ENCODE measurements at regions not wholly inside any gene's neighbourhood (a gene's known extent, or its start where the extent isn't known, plus 50 kb on each side); places are given as distances from the start of the nearest gene placed in this dataset.
"Not testable (repeated sequence)": the region's sequence is repeated elsewhere in the genome, so short reads cannot be mapped to it uniquely, and the experiment has no call there.

GRCh38 chr7:76129366-76129765 is 72.3 kb upstream of the SRRM3 start:
- H3K4me3 ChIP-seq (ENCODE audit: low read depth, low read length): no peak overlapping the region
- no peak for DNase-seq (ENCODE audit: low read depth)
- no peak for TF ChIP-seq CTCF (IDR thresholded peaks at IDR 0.05; ENCODE audit: control insufficient read depth, extremely low read depth, insufficient read depth)

DNA sequence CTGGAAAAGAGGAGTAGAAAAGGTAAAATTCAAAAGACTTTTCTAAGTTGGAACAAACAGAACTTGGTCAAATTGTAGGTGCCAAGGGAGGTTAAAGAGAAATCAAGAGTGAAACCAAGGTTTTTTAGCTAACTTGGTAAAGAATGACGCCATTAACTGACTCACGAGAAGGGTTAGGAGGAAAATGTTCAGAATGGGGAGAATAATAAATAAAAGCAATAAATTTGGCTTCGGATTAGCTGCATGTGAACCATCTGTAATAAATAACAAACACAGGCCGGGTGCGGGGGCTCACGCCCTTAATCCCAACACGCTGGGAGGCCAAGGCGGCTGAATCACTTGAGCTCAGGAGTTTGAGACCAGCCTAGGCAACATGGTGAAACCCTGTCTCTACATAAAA is 71.9 kb upstream of the SRRM3 start:
- DNase-seq (ENCODE audit: low read depth): no peak
- no peak for TF ChIP-seq CTCF (IDR thresholded peaks at IDR 0.05; ENCODE audit: control insufficient read depth, extremely low read depth, insufficient read depth)

DNA sequence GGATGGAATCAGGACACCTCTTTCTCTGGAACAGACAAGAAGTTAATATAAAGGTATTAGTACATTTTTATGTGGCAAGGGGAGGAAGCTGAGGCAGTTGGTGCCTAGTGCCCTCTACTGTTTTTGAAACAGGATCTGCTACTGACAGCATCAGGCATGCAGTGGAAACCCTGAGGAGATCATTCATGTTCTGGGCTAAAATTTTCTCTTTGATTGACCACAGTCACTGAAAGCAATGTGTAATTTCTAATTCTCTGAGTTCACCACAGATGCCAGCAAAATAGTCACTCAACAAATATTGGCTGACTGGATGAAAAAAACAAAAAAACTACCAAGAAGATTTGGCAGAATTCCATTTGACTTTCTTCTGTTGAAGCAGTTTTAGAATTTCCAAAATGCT is 71.0 kb upstream of the SRRM3 start:
- not testable (repeated sequence) for H3K4me3 ChIP-seq (ENCODE audit: low read depth, low read length)
- peak; percentile 18 for DNase-seq (ENCODE audit: low read depth)
- TF ChIP-seq CTCF (IDR thresholded peaks at IDR 0.05; ENCODE audit: control insufficient read depth, extremely low read depth, insufficient read depth): peak; percentile 84

More for the DNA sequence above, 71.9 kb upstream of the SRRM3 start:
- no peak overlapping the region for H3K4me3 ChIP-seq (ENCODE audit: low read depth, low read length)

DNA sequence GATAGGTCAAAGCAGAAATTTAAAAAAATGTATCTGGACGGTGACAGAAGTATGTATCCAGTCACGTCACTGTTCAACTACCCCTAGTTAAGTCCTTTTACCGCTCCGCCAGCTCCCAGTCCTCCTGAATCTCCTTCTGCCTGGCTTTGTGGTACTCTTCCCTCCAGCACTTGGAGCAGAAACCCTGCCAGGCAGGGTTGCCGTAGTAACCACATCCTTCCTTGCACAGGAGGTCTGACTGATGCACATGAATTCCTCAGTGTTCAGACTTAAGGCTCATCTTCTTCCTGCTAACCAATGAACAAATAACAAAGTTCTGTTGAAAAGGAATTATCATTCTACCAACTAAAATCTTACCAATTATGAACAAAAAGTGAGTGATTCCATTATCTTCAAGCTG is 69.8 kb upstream of the SRRM3 start:
- not testable (repeated sequence) for DNase-seq (ENCODE audit: low read depth); H3K4me3 ChIP-seq (ENCODE audit: low read depth, low read length)

- no peak for TF ChIP-seq CTCF (IDR thresholded peaks at IDR 0.05; ENCODE audit: control insufficient read depth, extremely low read depth, insufficient read depth)
- no peak overlapping the region for H3K4me3 ChIP-seq (ENCODE audit: low read depth, low read length)
- DNase-seq (ENCODE audit: low read depth): no peak
These were observed 68.4 kb upstream of the SRRM3 start for GRCh38 chr7:76133164-76133775.

DNA sequence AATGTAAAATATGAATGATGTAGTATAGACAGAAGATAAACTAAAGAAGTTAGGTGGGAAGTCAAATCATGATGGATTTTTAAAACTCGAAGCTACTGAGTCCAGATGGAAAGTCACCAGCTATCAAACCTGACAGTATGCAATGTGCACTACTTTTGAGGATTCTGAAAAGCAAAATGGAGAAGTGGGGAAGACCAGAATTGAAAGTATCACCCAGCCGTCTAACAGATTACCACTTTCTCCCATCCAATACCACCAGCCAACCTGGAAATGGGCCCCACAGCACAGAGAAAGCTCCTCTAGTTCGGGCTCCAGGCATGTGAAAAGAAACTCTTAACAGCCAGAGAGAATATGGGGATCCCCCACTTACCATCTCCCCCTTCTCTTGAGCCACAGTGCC is 67.9 kb upstream of the SRRM3 start:
- H3K4me3 ChIP-seq (ENCODE audit: low read depth, low read length): no peak overlapping the region
- DNase-seq (ENCODE audit: low read depth): no peak
- no peak for TF ChIP-seq CTCF (IDR thresholded peaks at IDR 0.05; ENCODE audit: control insufficient read depth, extremely low read depth, insufficient read depth)

GRCh38 chr7:76135263-76135662 is 66.4 kb upstream of the SRRM3 start:
- DNase-seq (ENCODE audit: low read depth); H3K4me3 ChIP-seq (ENCODE audit: low read depth, low read length): not testable (repeated sequence)

GRCh38 chr7:76138577-76139313 is 63.0 kb upstream of the SRRM3 start:
- DNase-seq (ENCODE audit: low read depth); H3K4me3 ChIP-seq (ENCODE audit: low read depth, low read length): not testable (repeated sequence)
